ENCODE measurements at regions not wholly inside any gene's neighbourhood (a gene's known extent, or its start where the extent isn't known, plus 50 kb on each side); places are given as distances from the start of the nearest gene placed in this dataset.

DNA sequence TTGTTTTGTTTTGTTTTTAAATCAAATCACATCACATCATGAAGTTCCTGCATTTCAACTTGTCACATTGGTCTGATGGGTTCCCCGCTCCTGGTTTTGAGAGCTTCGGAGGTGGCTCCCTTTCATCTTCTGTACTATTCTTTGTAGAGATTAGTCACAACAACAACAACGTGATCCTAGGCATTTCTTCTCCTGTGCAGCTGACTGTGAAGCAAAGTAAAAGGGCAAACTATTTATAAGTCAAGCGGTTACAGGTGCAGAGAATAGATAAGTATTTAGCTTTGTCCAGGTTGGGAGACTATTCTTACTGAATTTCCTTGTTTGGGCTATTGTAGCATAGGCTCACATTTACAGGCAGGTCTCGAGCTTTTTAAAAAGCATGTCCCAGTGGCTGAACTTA, 197.7 kb upstream of the CDKN2B start:
- Mint-ChIP-seq H3K27ac (no peak overlapping the region), H3K36me3 (ENCODE audit: low read depth) (no peaks in the 10 kb centered on the region), H3K9me3 (no peaks in the 10 kb centered on the region), H3K4me3 (no peak overlapping the region), H3K4me1 (no peaks in the 10 kb centered on the region), H3K27me3 (ENCODE audit: low read depth) (no peaks in the 10 kb centered on the region)
- TF ChIP-seq CTCF (IDR thresholded peaks at IDR 0.05; ENCODE audit: unreplicated experiment in 3 of 3), result no peak

DNA sequence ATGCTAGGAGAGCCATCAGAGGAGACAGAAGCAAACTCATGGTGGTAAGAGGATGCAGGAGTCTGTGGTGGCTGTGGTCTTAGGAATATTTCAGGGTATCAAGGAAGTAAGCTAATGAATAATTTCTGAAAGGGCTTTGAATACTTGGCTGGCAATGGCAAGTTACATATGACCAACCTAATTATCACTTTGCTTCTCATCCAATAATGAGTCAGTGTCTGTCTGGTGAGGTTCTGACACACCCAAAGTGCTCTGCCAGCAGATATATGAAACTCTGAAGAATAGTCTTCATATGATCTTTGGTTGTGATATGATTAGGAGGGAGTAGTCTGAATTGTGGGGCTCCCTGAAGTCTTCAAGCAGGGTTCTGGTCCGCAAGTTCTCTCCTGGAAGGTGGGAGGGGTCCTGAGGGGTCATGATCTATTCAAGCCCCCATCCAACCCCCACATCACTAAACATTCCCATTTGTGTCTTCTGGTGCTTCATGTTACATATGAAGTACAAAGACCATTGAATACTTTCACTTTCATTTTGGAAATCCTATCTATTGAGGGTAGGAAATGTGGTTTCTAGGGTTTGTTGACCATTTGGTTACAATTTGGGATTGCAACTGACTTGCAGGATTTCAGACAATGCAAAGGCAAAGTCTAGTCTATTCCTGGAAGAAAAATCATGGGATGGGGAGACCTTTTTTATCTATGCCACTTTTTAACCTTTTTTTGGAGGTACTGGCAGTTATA, 199.9 kb upstream of the CDKN2B start:
- Mint-ChIP-seq H3K4me1 (no peaks in the 10 kb centered on the region), H3K36me3 (ENCODE audit: low read depth) (no peaks in the 10 kb centered on the region), H3K4me3 (no peak overlapping the region), H3K27ac (no peak overlapping the region), H3K9me3 (no peaks in the 10 kb centered on the region), H3K27me3 (ENCODE audit: low read depth) (no peaks in the 10 kb centered on the region)
- TF ChIP-seq CTCF (IDR thresholded peaks at IDR 0.05; ENCODE audit: unreplicated experiment in 3 of 3), result no peak

- Mint-ChIP-seq H3K4me3 (no peak overlapping the region), H3K27me3 (ENCODE audit: low read depth) (no peaks in the 10 kb centered on the region), H3K9me3 (no peaks in the 10 kb centered on the region), H3K4me1 (no peaks in the 10 kb centered on the region), H3K27ac (no peak overlapping the region), H3K36me3 (ENCODE audit: low read depth) (no peaks in the 10 kb centered on the region)
- no peak for TF ChIP-seq CTCF (IDR thresholded peaks at IDR 0.05; ENCODE audit: unreplicated experiment in 3 of 3)
Measured at GRCh38 chr9:22210262-22210661, 201.2 kb upstream of the CDKN2B start.

GRCh38 chr9:22210936-22211335, 201.8 kb upstream of the CDKN2B start:
- no peaks in the 10 kb centered on the region for H3K27me3 Mint-ChIP-seq (ENCODE audit: low read depth)
- TF ChIP-seq CTCF (IDR thresholded peaks at IDR 0.05; ENCODE audit: unreplicated experiment in 3 of 3), result no peak
- H3K4me3 Mint-ChIP-seq, result no peak overlapping the region
- H3K27ac Mint-ChIP-seq, result no peak overlapping the region
- H3K9me3 Mint-ChIP-seq, result no peaks in the 10 kb centered on the region
- H3K36me3 Mint-ChIP-seq (ENCODE audit: low read depth), result no peaks in the 10 kb centered on the region
- no peaks in the 10 kb centered on the region for H3K4me1 Mint-ChIP-seq

DNA sequence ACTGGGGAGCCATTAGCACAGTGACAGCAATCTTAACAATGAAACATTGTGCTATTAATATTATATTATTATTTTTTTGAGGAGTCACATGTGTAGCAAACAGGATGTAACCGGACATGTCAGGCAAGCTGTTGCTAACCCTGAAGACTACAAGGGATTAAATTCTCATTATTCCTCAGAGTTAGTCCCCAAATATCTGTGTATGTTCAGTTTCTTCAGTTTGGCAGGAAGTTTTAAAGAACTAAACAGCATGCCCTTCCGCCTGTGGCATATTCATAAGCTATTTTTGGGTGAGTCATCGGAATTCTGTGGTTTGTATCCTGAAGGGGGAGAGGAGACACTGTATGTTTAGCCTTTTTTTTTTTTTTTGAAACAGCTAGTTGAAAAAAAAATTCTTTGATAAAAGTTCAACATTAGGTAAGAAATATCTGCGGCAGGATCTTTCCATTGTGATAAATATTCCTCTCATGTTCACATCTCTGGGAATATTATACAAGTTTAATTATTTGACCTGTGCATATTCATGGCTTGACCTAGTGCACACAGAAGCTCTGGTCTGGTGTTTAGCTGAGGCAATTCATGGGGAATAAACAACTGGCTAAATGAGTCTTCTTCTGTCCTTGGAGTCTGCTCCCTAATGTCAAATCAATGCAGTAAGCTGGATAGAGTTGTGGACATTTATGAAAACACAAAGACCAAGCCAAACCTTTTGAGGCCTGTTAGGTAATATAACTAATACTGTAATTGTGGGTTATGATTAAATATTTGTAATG, 202.7 kb upstream of the CDKN2B start:
- Mint-ChIP-seq H3K9me3 (no peaks in the 10 kb centered on the region), H3K36me3 (ENCODE audit: low read depth) (no peaks in the 10 kb centered on the region), H3K4me1 (no peaks in the 10 kb centered on the region), H3K27ac (no peak overlapping the region), H3K4me3 (no peak overlapping the region), H3K27me3 (ENCODE audit: low read depth) (no peaks in the 10 kb centered on the region)
- no peak for TF ChIP-seq CTCF (IDR thresholded peaks at IDR 0.05; ENCODE audit: unreplicated experiment in 3 of 3)

All from nephron (organoid).